Tibial nerve (tissue), 3 donors: ENCODE measurements at regions not wholly inside any gene's neighbourhood (a gene's known extent, or its start where the extent isn't known, plus 50 kb on each side); places are given as distances from the start of the nearest gene placed in this dataset.

Experiments
- POLR2A ChIP-seq, 2 donors: fragments of 450-650 bp; IDR thresholded peaks; one replicate each; pipeline ENCODE4 v1.6.1; 2017; ENCODE audit warnings: antibody characterized with exemption in 2 of 2, mild to moderate bottlenecking in 2 of 2, moderate library complexity in 2 of 2
- TF ChIP-seq, protein P1 (sequence below), 5 experiments: fragments of 200-600 bp in 3 of 5; fragments of 450-650 bp in 2 of 5; sonication (generic) in 3 of 5; IDR thresholded peaks; one replicate each; pipeline ENCODE4 v1.5.1; 2016 to 2019; ENCODE audit warnings: antibody characterized with exemption in 5 of 5, mild to moderate bottlenecking in 3 of 5, moderate library complexity in 2 of 5

DNA sequence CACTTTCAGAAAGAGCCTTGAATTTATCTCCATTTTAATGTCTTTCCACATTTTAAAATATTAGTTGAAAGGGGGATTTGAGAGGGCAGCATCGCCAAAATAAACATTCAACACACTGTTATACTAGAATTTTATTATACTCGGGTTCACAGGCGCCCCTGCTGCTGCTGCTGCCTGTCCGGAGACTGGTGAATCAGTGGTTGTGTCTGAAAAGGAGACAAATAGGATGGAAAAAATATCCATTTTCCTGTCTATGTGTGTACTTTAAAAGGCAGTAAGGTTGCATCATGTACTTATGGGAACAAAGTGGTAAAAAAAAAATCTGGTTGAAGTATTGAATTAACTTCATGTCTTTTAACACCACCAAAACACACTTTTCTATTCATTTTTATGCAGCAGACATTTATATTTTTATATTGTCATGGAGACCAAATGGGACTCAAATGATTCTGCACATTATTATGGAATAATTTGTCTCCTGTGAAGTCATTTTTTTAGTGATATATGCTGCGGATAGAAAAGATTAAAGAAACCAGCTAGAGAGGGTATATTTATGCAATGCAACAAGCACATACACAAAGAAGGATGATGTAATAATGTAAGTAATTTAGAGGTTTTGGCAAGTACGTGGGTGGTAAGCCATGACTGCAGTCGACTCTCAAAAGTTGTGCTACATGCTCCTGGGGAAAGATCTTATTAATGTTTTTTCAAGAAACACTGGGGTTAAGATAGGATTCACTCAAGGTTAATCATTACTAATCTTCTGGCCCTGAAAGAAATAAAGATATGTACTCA, 759.0 kb upstream of the SOX9 start:
- TF ChIP-seq POLR2A (IDR thresholded peaks at IDR 0.05) = no peak
- TF ChIP-seq, protein P1, sequence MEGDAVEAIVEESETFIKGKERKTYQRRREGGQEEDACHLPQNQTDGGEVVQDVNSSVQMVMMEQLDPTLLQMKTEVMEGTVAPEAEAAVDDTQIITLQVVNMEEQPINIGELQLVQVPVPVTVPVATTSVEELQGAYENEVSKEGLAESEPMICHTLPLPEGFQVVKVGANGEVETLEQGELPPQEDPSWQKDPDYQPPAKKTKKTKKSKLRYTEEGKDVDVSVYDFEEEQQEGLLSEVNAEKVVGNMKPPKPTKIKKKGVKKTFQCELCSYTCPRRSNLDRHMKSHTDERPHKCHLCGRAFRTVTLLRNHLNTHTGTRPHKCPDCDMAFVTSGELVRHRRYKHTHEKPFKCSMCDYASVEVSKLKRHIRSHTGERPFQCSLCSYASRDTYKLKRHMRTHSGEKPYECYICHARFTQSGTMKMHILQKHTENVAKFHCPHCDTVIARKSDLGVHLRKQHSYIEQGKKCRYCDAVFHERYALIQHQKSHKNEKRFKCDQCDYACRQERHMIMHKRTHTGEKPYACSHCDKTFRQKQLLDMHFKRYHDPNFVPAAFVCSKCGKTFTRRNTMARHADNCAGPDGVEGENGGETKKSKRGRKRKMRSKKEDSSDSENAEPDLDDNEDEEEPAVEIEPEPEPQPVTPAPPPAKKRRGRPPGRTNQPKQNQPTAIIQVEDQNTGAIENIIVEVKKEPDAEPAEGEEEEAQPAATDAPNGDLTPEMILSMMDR (IDR thresholded peaks at IDR 0.05) = no peak
